ENCODE measurements at regions not wholly inside any gene's neighbourhood (a gene's known extent, or its start where the extent isn't known, plus 50 kb on each side); places are given as distances from the start of the nearest gene placed in this dataset.

DNA sequence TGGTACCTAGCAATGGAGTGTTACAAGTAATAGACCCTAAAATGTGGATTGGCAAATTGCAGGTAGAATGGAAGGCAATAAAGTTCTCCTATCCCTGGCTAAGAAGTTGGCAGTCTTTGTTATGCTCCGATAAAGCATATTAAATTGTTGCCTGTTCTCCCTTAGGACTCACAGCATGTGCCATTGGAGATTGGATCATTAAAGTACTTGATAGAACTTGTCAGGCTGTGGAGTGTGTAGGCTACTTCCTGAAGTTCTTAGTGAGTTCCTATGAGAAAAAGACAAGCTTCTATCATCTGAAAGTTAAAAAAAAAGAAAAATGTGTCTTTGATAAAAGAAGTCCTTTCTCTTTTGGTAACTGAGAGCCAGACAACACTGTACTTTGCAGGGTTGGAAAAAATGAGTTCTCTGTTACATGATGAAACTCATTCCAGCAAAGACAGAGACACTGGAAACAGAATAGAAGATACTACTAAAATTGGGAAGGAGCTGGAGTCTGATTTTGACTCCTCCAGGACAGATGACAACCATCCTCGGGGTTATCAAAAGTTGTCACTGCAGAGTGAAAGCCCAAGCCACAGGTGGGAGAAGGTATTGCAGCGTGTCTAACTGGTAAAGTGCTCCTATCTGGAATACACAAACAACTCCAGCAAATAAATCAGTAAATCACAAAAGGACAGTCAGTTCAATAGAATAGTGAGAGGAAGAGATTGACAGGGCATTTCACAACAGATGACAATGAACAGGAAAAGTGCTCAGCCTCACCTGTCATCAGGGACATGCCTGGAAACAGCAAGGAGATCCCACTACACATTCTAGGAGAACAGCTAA lies 87.5 kb upstream of the WDR26 start:
- WGBS (ENCODE audit: low lambda C conversion rate, missing lambda C conversion rate): 65% methylated on average over 3 of the region's 3 CpGs
- no peak for DNase-seq (ENCODE audit: low spot score)
- Histone ChIP-seq H4K20me1 (ENCODE audit: insufficient read depth, poor library complexity, severe bottlenecking) (no peaks in the 10 kb centered on the region), H2AFZ (no peak overlapping the region), H3K4me2 (no peak overlapping the region), H3K9me2 (replicated peaks; ENCODE audit: insufficient read depth) (no peaks in the 10 kb centered on the region), H3K79me2 (no peaks in the 10 kb centered on the region), H3K9me3 (ENCODE audit: low read depth) (no peaks in the 10 kb centered on the region), H3K4me3 (no peak overlapping the region), H3K4me1 (ENCODE audit: insufficient read depth) (no peaks in the 10 kb centered on the region), H3K27ac (no peak overlapping the region), H3K27me3 (no peaks in the 10 kb centered on the region), H3K36me3 (replicated peaks; ENCODE audit: insufficient read depth, low read depth) (no peaks in the 10 kb centered on the region)
- TF ChIP-seq EZH2 (IDR thresholded peaks at IDR 0.05; ENCODE audit: borderline replicate concordance) (no peak), EZH2phosphoT487 (IDR thresholded peaks at IDR 0.05; ENCODE audit: low read depth, severe bottlenecking, unreplicated experiment) (no peak)
- TF ChIP-seq, protein P1, sequence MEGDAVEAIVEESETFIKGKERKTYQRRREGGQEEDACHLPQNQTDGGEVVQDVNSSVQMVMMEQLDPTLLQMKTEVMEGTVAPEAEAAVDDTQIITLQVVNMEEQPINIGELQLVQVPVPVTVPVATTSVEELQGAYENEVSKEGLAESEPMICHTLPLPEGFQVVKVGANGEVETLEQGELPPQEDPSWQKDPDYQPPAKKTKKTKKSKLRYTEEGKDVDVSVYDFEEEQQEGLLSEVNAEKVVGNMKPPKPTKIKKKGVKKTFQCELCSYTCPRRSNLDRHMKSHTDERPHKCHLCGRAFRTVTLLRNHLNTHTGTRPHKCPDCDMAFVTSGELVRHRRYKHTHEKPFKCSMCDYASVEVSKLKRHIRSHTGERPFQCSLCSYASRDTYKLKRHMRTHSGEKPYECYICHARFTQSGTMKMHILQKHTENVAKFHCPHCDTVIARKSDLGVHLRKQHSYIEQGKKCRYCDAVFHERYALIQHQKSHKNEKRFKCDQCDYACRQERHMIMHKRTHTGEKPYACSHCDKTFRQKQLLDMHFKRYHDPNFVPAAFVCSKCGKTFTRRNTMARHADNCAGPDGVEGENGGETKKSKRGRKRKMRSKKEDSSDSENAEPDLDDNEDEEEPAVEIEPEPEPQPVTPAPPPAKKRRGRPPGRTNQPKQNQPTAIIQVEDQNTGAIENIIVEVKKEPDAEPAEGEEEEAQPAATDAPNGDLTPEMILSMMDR (IDR thresholded peaks at IDR 0.05; ENCODE audit: poor library complexity): no peak

DNA sequence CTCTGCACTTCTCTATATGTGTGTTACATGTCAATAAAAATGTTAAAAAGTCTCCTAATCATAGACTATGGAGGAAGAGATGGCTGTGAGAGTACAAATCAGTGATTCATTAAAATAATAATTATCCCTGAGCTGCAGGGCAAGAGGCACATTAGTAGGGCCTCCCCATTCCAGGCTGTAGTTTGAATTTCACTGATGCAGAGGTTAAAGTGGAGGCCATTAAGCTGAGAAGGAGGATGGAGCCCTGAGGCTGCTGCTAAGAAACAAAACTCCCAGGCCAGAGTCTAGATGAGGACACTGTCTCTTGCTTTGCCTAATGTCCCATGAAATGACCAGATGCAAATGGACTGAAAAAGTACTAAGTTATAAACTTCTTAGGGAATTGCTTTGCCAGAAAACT lies 89.1 kb upstream of the WDR26 start:
- Histone ChIP-seq H4K20me1 (ENCODE audit: insufficient read depth, poor library complexity, severe bottlenecking) (no peaks in the 10 kb centered on the region), H3K4me1 (ENCODE audit: insufficient read depth) (no peaks in the 10 kb centered on the region), H2AFZ (no peak overlapping the region), H3K4me2 (no peak overlapping the region), H3K27ac (no peak overlapping the region), H3K36me3 (replicated peaks; ENCODE audit: insufficient read depth, low read depth) (no peaks in the 10 kb centered on the region), H3K27me3 (no peaks in the 10 kb centered on the region), H3K9me2 (replicated peaks; ENCODE audit: insufficient read depth) (no peaks in the 10 kb centered on the region), H3K9me3 (ENCODE audit: low read depth) (no peaks in the 10 kb centered on the region), H3K4me3 (no peak overlapping the region), H3K79me2 (no peaks in the 10 kb centered on the region)
- no peak for TF ChIP-seq EZH2 (IDR thresholded peaks at IDR 0.05; ENCODE audit: borderline replicate concordance)
- DNase-seq (ENCODE audit: low spot score): no peak

DNA sequence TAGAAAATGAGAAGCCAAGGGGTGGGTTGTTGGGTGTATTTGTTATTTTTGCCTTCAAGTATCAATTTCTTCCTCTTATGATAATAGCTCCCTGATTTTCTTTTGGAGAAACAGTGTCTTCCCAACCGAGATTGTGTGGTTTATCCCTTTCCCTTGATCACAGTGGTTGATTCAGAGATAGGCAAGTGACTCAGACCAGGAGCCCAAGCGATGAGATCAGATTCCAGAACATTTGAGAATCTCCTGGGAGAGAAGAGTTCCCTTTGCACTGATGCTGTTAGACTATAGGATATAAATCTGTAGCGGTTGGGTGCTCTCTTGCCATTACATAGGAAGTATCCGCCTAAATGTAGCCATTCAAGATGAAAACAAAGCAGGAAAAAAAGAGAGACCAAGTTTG lies 90.1 kb upstream of the WDR26 start:
- no peaks in the 10 kb centered on the region for H3K27me3 ChIP-seq
- H3K9me2 ChIP-seq (replicated peaks; ENCODE audit: insufficient read depth): no peaks in the 10 kb centered on the region
- no peaks in the 10 kb centered on the region for H3K9me3 ChIP-seq (ENCODE audit: low read depth)
- 74% methylated on average over 4 of the region's 4 CpGs for WGBS (ENCODE audit: low lambda C conversion rate, missing lambda C conversion rate)
- H3K36me3 ChIP-seq (replicated peaks; ENCODE audit: insufficient read depth, low read depth): no peaks in the 10 kb centered on the region
- H2AFZ ChIP-seq: no peak overlapping the region
- H3K27ac ChIP-seq: no peak overlapping the region
- TF ChIP-seq EZH2 (IDR thresholded peaks at IDR 0.05; ENCODE audit: borderline replicate concordance) (no peak), EZH2phosphoT487 (IDR thresholded peaks at IDR 0.05; ENCODE audit: low read depth, severe bottlenecking, unreplicated experiment) (no peak)
- TF ChIP-seq, protein P1 (IDR thresholded peaks at IDR 0.05; ENCODE audit: poor library complexity): no peak
- no peaks in the 10 kb centered on the region for H3K79me2 ChIP-seq
- no peaks in the 10 kb centered on the region for H3K4me1 ChIP-seq (ENCODE audit: insufficient read depth)
- H3K4me3 ChIP-seq: no peak overlapping the region
- H3K4me2 ChIP-seq: no peak overlapping the region
- no peak for DNase-seq (ENCODE audit: low spot score)
- H4K20me1 ChIP-seq (ENCODE audit: insufficient read depth, poor library complexity, severe bottlenecking): no peaks in the 10 kb centered on the region

DNA sequence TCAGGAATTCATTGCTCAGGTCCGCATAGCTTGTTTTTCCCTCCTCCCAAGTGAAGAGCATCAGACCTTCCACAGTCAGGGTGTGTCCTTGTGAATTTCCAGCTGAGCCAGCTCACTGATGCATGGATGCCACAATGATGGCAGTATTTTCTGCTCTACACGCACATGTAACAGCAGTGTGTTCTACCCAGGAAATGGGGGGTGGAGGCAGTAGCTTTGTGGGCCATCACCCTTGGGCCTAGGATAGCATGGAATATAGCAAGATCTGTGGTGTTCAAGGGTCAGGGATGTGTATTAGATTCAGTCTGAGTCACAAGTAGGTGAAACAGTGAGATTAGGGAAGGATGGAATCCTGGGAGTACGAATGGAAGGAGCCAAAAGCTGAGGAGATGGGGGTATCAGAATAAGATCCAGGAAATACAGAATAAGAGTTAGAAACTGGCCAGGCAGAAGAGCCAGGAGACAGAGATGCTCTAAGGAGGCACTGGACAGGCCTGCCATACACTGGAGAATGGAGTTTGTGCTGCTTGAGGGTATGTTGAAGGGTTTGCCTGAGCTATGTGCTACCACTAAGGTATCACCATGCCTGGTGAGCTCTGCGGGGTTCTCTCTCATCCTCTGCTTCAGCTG lies 90.6 kb upstream of the CNIH3 start:
- TF ChIP-seq EZH2 (IDR thresholded peaks at IDR 0.05; ENCODE audit: borderline replicate concordance) (no peak), EZH2phosphoT487 (IDR thresholded peaks at IDR 0.05; ENCODE audit: low read depth, severe bottlenecking, unreplicated experiment) (no peak)
- TF ChIP-seq, protein P1 (IDR thresholded peaks at IDR 0.05; ENCODE audit: poor library complexity): no peak
- no peak overlapping the region for H2AFZ ChIP-seq
- no peak overlapping the region for H3K27ac ChIP-seq
- H3K79me2 ChIP-seq: no peaks in the 10 kb centered on the region
- H3K4me2 ChIP-seq: no peak overlapping the region
- WGBS (ENCODE audit: low lambda C conversion rate, missing lambda C conversion rate): 96% methylated on average over 4 of the region's 4 CpGs
- no peaks in the 10 kb centered on the region for H3K9me2 ChIP-seq (replicated peaks; ENCODE audit: insufficient read depth)
- no peaks in the 10 kb centered on the region for H4K20me1 ChIP-seq (ENCODE audit: insufficient read depth, poor library complexity, severe bottlenecking)
- no peak for DNase-seq (ENCODE audit: low spot score)
- H3K9me3 ChIP-seq (ENCODE audit: low read depth): no peaks in the 10 kb centered on the region
- no peaks in the 10 kb centered on the region for H3K4me1 ChIP-seq (ENCODE audit: insufficient read depth)
- H3K36me3 ChIP-seq (replicated peaks; ENCODE audit: insufficient read depth, low read depth): no peaks in the 10 kb centered on the region
- H3K4me3 ChIP-seq: no peak overlapping the region
- H3K27me3 ChIP-seq: no peaks in the 10 kb centered on the region

All from hepatocyte (in vitro differentiated cells).